Neural cell (in vitro differentiated cells): ENCODE measurements at regions not wholly inside any gene's neighbourhood (a gene's known extent, or its start where the extent isn't known, plus 50 kb on each side); places are given as distances from the start of the nearest gene placed in this dataset.

Experiments
- H2AFZ ChIP-seq: fragments of 200-600, 300-800 bp; sonication (generic), shearing (Covaris generic); 2 replicates; pipeline ENCODE4 v1.6.0; 2014; ENCODE audit warnings: low read depth, mild to moderate bottlenecking, antibody characterized with exemption, low read length, moderate library complexity
- H3F3A ChIP-seq: fragments of 200-600 bp; shearing (Covaris generic); 2 replicates; pipeline ENCODE4 v1.6.1; 2016; ENCODE audit warnings: mild to moderate bottlenecking, moderate library complexity, mixed read lengths, antibody characterized with exemption, low read length; ENCODE audit not compliant: insufficient read depth, poor library complexity, severe bottlenecking
- H3K27ac ChIP-seq: fragments of 200-600, 300-800 bp; sonication (generic), shearing (Covaris generic); 2 replicates; pipeline ENCODE4 v1.5.1; 2014; ENCODE audit warnings: mild to moderate bottlenecking, low read length, moderate library complexity
- H3K27me3 ChIP-seq: fragments of 300-800, 200-600 bp; sonication (generic), shearing (Covaris generic); 2 replicates; pipeline ENCODE4 v1.6.0; 2014; ENCODE audit warnings: mild to moderate bottlenecking, low read depth, low read length, moderate library complexity; ENCODE audit not compliant: insufficient read depth
- H3K36me3 ChIP-seq: fragments of 300-800, 200-600 bp; sonication (generic), shearing (Covaris generic); 2 replicates; pipeline ENCODE4 v1.5.1; 2014; ENCODE audit warnings: mild to moderate bottlenecking, antibody characterized with exemption, low read length, moderate library complexity; ENCODE audit not compliant: insufficient read depth
- H3K4me2 ChIP-seq: fragments of 300-800, 200-600 bp; sonication (generic), shearing (Covaris generic); 2 replicates; pipeline ENCODE4 v1.6.0; 2014; ENCODE audit warnings: mild to moderate bottlenecking, low read length
- H3K4me3 ChIP-seq: fragments of 300-800, 200-600 bp; sonication (generic), shearing (Covaris generic); 2 replicates; pipeline ENCODE4 v1.5.1; 2014; ENCODE audit warnings: mild to moderate bottlenecking, low read length, moderate library complexity
- H3K79me2 ChIP-seq: fragments of 200-600 bp; shearing (Covaris generic); replicated peaks from 2 replicates; pipeline ENCODE4 v1.6.0; 2014; ENCODE audit warnings: mild to moderate bottlenecking, low read length, moderate library complexity; ENCODE audit not compliant: insufficient read depth
- H3K9ac ChIP-seq: fragments of 300-800, 200-600 bp; sonication (generic), shearing (Covaris generic); 2 replicates; pipeline ENCODE4 v1.6.1; 2016; ENCODE audit warnings: mild to moderate bottlenecking, low read length, mixed read lengths
- H3K9me2 ChIP-seq: fragments of 200-600 bp; shearing (Covaris generic); 2 replicates; pipeline ENCODE4 v1.6.1; 2016; ENCODE audit warnings: mild to moderate bottlenecking, low read length, mixed read lengths; ENCODE audit not compliant: insufficient read depth
- H3K9me3 ChIP-seq: fragments of 200-600, 300-800 bp; sonication (generic), shearing (Covaris generic); 2 replicates; pipeline ENCODE4 v1.6.1; 2016; ENCODE audit warnings: mild to moderate bottlenecking, mixed run types, low read length, moderate library complexity, mixed read lengths
- H4K20me1 ChIP-seq: fragments of 200-600 bp; shearing (Covaris generic); 2 replicates; pipeline ENCODE4 v1.6.1; 2016; ENCODE audit warnings: mild to moderate bottlenecking, mixed run types; ENCODE audit not compliant: insufficient read depth
- EP300 ChIP-seq: fragments of 450-650 bp; conservative IDR thresholded peaks from 2 replicates; pipeline ENCODE4 v1.6.1; 2014; ENCODE audit warnings: antibody characterized with exemption, mild to moderate bottlenecking, moderate library complexity; ENCODE audit not compliant: poor library complexity, severe bottlenecking
- EZH2 ChIP-seq: fragments of 200-600, 300-800 bp; shearing (Covaris generic), sonication (generic); IDR thresholded peaks from 2 replicates; pipeline ENCODE4 v1.6.1; 2014; ENCODE audit warnings: antibody characterized with exemption, low read length, borderline replicate concordance, mild to moderate bottlenecking; ENCODE audit not compliant: insufficient read depth, poor library complexity, severe bottlenecking
- MXI1 ChIP-seq: fragments of 450-650 bp; conservative IDR thresholded peaks from 2 replicates; pipeline ENCODE4 v1.6.1; 2014; ENCODE audit warnings: antibody characterized with exemption, mild to moderate bottlenecking; ENCODE audit not compliant: poor library complexity, severe bottlenecking
- POLR2AphosphoS5 ChIP-seq: IDR thresholded peaks from 2 replicates; pipeline ENCODE4 v1.6.1; 2012
- RAD21 ChIP-seq: fragments of 450-650 bp; conservative IDR thresholded peaks from 2 replicates; pipeline ENCODE4 v1.6.1; 2014; ENCODE audit warnings: antibody characterized with exemption, mild to moderate bottlenecking, moderate library complexity
- SMC3 ChIP-seq: fragments of 450-650 bp; conservative IDR thresholded peaks from 2 replicates; pipeline ENCODE4 v1.6.1; 2014; ENCODE audit warnings: antibody characterized with exemption, mild to moderate bottlenecking, moderate library complexity; ENCODE audit not compliant: poor library complexity
- TAF1 ChIP-seq: IDR thresholded peaks from 2 replicates; pipeline ENCODE4 v1.6.1; 2012; ENCODE audit warnings: low read depth
- TF ChIP-seq, protein P1 (sequence below): fragments of 450-650 bp; IDR thresholded peaks from 2 replicates; pipeline ENCODE4 v1.5.1; 2014; ENCODE audit warnings: antibody characterized with exemption, mild to moderate bottlenecking, moderate library complexity; ENCODE audit not compliant: poor library complexity, severe bottlenecking
- TF ChIP-seq, protein P2 (sequence below): IDR thresholded peaks from 2 replicates; pipeline ENCODE4 v1.6.1; 2012; ENCODE audit warnings: borderline replicate concordance

DNA sequence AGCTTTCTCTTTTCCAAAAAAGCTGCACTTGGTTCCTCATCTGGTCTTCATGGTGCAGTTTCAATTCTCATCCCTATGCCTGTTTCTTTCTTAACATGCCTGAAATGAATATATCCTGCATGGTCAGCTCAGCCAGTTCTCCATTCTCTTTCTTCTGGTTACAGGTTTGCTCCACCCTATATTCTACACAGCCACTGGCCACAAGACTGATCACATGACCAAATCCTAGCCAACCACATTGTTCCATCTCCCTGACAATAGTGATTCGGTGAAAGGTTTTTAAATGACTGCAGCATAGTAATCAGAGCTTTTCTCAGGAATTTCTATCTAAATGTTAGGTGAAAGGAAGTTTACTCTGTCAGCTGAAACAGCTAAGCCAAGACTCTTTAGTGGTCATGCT is 891.4 kb downstream of the METTL15 start:
- Histone ChIP-seq H3K36me3 (no peaks in the 10 kb centered on the region), H3K9me3 (no peaks in the 10 kb centered on the region), H3K27ac (no peak overlapping the region), H3F3A (no peaks in the 10 kb centered on the region), H3K79me2 (no peaks in the 10 kb centered on the region), H3K9me2 (no peaks in the 10 kb centered on the region), H3K4me3 (no peak overlapping the region), H3K9ac (no peak overlapping the region), H2AFZ (no peak overlapping the region), H3K27me3 (no peaks in the 10 kb centered on the region), H4K20me1 (no peaks in the 10 kb centered on the region), H3K4me2 (no peak overlapping the region)
- no peak for TF ChIP-seq POLR2AphosphoS5
- TF ChIP-seq, protein P1, sequence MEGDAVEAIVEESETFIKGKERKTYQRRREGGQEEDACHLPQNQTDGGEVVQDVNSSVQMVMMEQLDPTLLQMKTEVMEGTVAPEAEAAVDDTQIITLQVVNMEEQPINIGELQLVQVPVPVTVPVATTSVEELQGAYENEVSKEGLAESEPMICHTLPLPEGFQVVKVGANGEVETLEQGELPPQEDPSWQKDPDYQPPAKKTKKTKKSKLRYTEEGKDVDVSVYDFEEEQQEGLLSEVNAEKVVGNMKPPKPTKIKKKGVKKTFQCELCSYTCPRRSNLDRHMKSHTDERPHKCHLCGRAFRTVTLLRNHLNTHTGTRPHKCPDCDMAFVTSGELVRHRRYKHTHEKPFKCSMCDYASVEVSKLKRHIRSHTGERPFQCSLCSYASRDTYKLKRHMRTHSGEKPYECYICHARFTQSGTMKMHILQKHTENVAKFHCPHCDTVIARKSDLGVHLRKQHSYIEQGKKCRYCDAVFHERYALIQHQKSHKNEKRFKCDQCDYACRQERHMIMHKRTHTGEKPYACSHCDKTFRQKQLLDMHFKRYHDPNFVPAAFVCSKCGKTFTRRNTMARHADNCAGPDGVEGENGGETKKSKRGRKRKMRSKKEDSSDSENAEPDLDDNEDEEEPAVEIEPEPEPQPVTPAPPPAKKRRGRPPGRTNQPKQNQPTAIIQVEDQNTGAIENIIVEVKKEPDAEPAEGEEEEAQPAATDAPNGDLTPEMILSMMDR: no peak
- no peak for TF ChIP-seq SMC3
- TF ChIP-seq, protein P2, sequence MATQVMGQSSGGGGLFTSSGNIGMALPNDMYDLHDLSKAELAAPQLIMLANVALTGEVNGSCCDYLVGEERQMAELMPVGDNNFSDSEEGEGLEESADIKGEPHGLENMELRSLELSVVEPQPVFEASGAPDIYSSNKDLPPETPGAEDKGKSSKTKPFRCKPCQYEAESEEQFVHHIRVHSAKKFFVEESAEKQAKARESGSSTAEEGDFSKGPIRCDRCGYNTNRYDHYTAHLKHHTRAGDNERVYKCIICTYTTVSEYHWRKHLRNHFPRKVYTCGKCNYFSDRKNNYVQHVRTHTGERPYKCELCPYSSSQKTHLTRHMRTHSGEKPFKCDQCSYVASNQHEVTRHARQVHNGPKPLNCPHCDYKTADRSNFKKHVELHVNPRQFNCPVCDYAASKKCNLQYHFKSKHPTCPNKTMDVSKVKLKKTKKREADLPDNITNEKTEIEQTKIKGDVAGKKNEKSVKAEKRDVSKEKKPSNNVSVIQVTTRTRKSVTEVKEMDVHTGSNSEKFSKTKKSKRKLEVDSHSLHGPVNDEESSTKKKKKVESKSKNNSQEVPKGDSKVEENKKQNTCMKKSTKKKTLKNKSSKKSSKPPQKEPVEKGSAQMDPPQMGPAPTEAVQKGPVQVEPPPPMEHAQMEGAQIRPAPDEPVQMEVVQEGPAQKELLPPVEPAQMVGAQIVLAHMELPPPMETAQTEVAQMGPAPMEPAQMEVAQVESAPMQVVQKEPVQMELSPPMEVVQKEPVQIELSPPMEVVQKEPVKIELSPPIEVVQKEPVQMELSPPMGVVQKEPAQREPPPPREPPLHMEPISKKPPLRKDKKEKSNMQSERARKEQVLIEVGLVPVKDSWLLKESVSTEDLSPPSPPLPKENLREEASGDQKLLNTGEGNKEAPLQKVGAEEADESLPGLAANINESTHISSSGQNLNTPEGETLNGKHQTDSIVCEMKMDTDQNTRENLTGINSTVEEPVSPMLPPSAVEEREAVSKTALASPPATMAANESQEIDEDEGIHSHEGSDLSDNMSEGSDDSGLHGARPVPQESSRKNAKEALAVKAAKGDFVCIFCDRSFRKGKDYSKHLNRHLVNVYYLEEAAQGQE: no peak
- no peak for TF ChIP-seq RAD21
- no peak for TF ChIP-seq TAF1

DNA sequence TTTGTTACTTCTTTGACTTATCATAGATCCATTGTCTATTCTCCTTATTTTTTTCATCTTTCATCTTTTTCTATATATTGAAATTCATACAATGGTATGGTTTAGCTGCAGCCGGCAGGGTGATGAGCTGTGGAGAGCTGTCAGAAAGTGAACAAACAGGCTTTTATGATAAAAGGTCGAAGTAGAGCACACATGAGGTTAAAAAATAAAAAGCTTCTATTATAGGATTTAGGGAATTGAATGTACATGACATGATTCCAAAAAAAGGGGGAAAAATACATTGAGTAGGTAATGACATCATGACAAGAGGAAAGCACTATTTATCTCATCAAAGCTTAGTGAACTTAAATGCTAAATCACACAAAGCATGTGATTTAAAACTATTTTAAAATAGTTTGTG is 884.8 kb downstream of the METTL15 start:
- no peak for TF ChIP-seq POLR2AphosphoS5
- TF ChIP-seq, protein P2: no peak
- TF ChIP-seq, protein P1: no peak
- TF ChIP-seq MXI1: no peak
- TF ChIP-seq SMC3: no peak
- TF ChIP-seq EZH2: no peak
- no peak for TF ChIP-seq RAD21
- no peak for TF ChIP-seq TAF1
- TF ChIP-seq EP300: no peak
- peaks cover 4% of the 10 kb centered on the region for H3K27me3 ChIP-seq
- no peaks in the 10 kb centered on the region for H3K9me3 ChIP-seq
- no peak overlapping the region for H3K27ac ChIP-seq
- no peaks in the 10 kb centered on the region for H3K79me2 ChIP-seq
- H3F3A ChIP-seq: no peaks in the 10 kb centered on the region
- no peaks in the 10 kb centered on the region for H3K36me3 ChIP-seq
- H3K9ac ChIP-seq: no peak overlapping the region
- no peaks in the 10 kb centered on the region for H4K20me1 ChIP-seq
- no peak overlapping the region for H3K4me3 ChIP-seq
- no peak overlapping the region for H3K4me2 ChIP-seq
- H2AFZ ChIP-seq: no peak overlapping the region
- H3K9me2 ChIP-seq: no peaks in the 10 kb centered on the region
